NCI-H226 (cell line): ENCODE measurements at regions not wholly inside any gene's neighbourhood (a gene's known extent, or its start where the extent isn't known, plus 50 kb on each side); places are given as distances from the start of the nearest gene placed in this dataset.

Experiments
- DNase-seq: peaks from one replicate; pipeline ENCODE4 v3.0.0-alpha.2; 2015

GRCh38 chr1:75984781-75985180 is 52.6 kb upstream of the ASB17 start:
- DNase-seq = no peak

DNA sequence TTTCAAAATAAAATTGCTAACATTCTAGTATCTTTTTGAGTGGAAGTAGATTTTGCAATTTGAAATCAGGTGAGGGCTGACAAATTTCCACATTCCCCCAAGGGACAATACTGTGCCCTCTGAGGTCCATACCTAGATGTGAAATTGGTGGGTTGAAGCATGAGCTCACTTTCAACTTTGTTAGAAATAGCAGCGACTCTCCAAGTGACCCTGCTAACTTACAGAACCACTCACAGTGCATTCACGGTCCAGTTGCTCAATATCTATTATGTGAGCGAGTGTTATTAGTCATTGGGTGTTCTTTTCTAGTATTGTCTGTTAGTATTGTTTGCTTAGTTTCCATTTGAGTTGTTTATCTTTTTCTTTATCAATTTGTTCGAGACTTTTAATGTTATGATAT is 53.6 kb upstream of the ASB17 start:
- no peak for DNase-seq

DNA sequence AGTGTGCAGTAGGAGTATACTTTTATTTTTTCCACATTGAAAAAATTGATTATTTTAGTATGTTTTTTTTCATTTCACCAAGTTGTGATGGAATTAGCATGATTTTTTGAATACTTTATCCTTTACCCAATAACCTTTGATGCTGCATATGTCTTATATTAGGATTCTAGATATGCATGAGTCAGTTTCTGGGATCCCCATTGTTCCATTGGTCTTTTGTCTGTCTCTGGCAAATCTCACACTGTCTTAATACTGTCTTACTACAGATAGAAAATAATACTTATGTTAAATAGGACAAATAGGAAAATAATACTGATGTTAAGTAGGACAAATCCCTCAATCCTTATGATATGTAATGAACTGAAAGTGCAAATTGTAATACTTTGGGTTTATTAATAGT is 54.3 kb upstream of the ASB17 start:
- no peak for DNase-seq

DNA sequence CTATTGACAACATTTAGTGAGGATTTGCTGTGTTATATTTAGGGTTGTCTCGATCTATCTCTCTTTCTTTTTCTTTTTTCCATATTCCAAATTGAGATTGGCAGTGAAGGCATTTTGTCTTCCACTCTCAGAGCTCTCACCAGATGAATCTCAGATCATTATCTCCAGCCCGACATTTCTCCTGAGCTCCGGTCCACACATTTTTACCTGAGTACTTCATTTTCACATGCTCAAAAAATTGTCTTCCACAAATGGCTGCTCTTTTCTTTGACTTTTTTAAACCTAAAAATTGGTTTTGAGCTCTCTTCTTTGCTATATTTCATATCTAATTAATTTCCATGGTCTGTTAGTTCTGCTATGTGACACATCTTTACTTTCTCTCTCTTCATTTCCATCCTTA is 56.9 kb upstream of the ASB17 start:
- no peak for DNase-seq

GRCh38 chr1:75990686-75991085 is 58.5 kb upstream of the ASB17 start:
- no peak for DNase-seq

- peak; percentile 72 for DNase-seq
Observed at GRCh38 chr1:75991497-75992114, 59.4 kb upstream of the ASB17 start.

- no peak for DNase-seq
Observed at GRCh38 chr1:75992312-75992711, 60.1 kb upstream of the ASB17 start.

- DNase-seq = no peak
Observed at GRCh38 chr1:75993661-75994060, 61.5 kb upstream of the ASB17 start.

DNA sequence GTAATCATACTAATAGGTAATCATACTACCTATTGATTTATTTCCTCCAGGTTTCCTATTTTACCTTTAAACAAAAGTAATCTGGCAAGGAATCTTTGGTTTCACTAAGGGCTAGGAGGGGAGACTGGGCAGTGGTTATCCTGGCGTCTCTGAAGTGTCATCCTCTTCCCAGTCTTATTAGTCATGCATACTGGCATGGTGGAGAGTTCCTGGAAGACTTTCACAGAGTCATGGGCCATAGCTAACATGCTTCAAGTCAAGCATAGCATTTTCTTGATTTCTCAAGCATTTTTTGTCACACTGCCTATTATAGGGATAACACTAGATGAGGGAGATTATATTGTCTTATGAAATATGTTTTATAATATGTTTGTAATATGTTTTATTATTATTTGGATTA is 64.0 kb upstream of the ASB17 start:
- DNase-seq = no peak

DNA sequence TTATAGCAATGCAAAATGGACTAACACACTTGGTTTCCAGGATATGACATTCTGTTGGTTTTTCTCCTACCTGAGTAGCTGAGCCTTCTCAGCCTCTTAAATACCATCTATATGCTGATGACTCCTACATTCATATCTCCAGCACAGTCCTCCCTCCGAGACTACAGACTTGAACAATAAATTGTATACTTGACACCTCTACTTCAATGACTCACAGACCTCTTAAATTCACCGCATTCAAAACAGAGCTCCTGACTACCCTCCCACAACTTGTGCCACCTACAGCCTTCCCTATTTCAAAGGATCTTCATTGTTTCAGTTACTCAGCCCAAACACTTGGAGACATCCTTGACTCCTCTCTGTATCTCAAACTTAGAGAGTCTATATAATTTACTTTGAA is 66.8 kb upstream of the ASB17 start:
- DNase-seq = no peak

DNA sequence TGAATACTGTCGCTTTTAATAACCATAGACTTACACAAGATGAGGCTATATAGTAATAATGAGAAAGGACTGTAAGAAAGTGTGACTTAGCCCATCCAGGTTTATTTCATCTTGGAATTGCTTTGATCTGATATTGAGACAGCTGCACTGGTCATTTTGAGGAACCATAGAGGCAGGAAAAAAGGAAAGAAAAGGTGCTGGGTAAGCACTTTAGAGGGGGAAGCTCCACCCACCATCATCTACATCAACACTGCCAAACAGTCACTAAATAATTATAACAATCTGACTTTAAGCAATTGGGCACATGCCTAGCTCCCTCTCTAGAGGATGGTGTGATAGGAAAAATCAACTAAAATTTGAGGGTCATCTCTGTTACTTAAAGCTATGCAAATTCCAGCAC is 70.6 kb upstream of the ST6GALNAC3 start:
- no peak for DNase-seq

GRCh38 chr1:76005765-76006164 is 68.8 kb upstream of the ST6GALNAC3 start:
- no peak for DNase-seq

DNA sequence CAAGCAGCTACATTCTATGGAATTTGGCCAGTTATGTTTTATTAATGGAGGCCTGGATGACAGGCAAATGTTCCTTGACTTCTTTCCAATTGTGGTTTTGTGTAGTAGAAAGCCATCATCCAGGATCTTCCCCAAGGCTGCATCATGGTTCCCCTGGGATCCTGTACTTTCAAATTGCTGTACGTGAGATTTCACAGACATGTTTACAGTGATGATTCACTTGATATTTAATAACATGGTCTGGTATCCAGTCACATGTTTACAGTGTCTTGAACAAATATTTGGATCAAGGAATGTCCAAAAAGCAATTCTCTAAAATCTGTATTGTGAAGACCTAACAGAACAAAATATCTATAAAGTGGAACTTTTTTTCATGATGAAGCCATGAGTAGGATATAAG is 68.3 kb upstream of the ST6GALNAC3 start:
- no peak for DNase-seq

GRCh38 chr1:76010802-76011201 is 63.7 kb upstream of the ST6GALNAC3 start:
- DNase-seq = no peak

GRCh38 chr1:76012341-76013205 is 62.0 kb upstream of the ST6GALNAC3 start:
- no peak for DNase-seq

- DNase-seq = no peak
Observed at GRCh38 chr1:76013206-76013581, 61.4 kb upstream of the ST6GALNAC3 start.

- no peak for DNase-seq
Observed at GRCh38 chr1:76015478-76016103, 59.0 kb upstream of the ST6GALNAC3 start.

- DNase-seq = no peak
Observed at GRCh38 chr1:76018045-76018444, 56.5 kb upstream of the ST6GALNAC3 start.

DNA sequence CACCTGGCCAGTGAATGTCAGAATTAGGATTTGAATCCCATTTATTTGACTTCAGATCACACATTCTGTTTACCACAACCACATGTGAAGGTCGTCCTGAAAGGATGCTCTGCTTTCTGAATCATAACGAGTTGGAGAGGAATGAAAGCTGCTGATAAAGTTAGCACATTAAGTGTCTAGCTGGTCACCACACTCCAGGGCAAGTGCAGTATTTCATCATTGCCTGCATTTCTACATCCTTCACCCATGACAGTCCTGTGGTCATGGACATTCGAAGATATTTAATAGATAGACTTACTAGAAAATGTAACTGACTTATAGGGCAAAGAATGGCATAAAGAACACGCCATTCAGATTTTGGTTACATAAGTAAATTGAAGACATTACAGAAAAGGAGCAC is 52.7 kb upstream of the ST6GALNAC3 start:
- DNase-seq = no peak

DNA sequence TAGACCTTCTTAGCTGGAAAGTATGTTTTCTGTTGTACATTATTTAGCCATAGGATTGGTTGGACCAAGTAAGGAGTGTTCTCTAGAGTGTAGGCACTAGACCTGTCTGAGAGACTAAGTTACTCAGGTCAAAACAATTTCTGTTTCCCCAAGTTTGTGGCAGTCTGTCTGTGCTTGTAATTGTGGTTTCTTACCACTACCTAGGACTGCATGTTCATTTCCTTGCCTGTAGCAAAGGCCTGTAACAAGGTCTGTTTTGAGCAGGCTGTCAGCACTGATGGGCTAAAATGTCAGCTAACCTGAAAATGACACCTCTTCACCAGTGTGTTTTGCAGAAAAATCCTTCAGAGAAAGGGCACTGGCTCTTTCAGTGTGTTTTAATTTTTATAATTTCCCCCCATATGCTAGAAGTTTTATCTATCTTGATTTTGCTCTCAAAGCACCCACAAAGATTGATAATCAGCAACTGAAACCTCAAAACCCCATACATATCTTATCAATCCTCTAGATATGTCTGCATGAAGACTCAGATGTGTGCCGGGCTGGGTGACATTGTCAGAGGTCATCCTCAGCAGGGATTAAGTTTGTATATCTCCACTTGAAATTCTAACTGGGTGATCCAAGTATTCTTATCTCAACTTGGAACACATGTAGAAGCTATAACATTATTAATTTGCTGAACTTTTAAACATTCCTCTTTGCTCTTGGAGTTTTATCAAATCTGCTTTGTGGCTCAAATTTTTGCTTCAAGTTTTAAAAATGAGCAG is 50.7 kb upstream of the ST6GALNAC3 start:
- DNase-seq = peak; percentile 12
